Stimulated activated CD4-positive, alpha-beta T cell treated with anti-CD3 and anti-CD28 coated beads, TNF-alpha, amount 100 ng/mL, for 24 hours (primary cell): ENCODE measurements at regions not wholly inside any gene's neighbourhood (a gene's known extent, or its start where the extent isn't known, plus 50 kb on each side); places are given as distances from the start of the nearest gene placed in this dataset.

ENCODE experiments used
- DNase-seq, 3 experiments: peaks; one replicate each; pipeline ENCODE4 v3.0.0-alpha.2; 2020; ENCODE audit warnings: low read depth in 3 of 3

DNA sequence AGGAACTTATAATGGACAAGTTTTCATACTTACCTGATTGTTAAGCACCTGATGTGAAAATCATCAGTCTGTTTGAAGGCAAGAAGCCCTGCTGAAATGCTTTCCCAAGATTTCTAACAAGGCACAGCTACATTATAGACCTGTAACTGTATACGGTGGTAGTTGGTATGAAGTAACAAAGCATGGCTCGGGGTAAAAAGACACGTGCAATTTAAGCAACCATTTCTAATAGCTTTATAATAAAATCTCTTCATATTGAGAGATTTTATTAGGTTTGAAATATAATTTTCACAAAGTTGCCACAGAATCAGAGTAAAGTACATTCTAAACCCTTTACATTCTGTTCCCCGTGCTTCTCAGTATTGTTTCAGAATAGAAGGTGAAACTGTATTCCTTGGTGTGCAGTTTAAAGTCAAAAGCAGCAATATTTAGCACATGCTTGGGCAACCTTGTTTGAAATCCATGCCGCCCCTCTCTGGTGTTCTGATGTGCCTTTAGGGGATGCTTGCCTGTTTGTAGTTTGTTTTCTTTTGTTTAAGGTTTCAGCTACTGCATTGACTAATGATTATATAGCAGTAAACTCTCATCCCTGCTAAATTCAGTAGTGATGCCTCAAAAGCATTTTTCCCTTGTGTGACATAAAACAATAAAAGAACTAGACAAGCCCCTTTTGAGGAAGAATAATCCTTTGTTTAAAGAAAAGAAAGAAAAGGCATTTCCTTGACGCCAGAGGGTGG, 125.2 kb upstream of the OBI1 start:
- DNase-seq = no peak

DNA sequence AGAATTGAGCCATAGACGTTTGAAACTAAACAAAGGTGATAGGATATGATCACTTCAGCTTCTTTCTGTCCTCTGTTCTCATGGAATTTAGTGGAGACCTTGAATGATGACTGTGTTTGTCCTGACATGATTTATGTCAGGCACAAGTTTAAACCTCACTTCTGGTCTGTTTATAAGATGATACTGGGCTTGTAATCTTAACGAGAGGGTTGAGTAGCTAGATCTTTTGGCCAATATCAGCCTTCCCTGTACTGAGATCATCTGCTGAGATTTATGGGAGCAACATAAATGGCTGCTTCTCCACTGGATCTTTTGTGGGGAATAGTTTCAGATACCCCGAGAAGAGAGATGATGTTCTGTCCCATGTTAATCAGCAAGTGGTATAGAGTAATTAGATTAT, 121.8 kb upstream of the OBI1 start:
- DNase-seq = no peak

DNA sequence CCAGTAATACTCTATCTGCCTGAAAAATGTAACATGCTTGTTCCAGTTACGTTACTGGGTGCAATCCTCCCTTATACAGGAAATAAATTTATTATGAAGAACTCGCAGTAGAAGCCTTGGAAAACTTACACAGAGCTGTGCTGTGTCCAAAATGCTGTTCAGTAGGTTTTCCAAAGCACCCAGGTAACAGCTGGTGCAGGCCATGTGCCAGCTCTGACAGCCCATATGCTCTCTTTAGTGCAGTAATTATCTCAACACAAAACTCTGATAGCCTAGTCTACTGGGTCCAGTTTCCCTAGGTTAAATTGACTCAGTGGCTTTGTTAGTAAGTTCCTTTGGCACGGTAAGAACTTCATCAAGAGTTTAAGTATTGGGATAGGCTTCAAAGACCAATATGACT, 120.7 kb upstream of the OBI1 start:
- no peak for DNase-seq

DNA sequence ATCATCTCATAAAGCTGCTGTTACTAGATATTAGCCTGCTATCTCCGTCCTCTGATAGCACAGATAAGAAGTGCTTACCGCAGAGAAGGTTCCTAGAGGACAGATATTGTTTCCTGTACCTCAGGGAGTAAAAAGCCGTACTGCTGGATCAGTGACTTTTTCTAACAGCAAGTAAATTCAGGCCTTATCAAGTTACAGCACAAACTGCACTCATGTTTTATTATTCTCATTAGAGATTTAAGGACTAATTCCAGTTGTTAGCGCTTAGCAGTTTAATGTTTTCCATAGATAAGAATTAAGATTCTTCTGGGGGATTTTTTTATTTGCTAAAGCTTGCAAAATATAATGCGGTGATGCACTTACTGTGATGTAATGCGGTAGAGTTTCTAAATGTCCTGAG, 119.0 kb upstream of the OBI1 start:
- no peak for DNase-seq

DNA sequence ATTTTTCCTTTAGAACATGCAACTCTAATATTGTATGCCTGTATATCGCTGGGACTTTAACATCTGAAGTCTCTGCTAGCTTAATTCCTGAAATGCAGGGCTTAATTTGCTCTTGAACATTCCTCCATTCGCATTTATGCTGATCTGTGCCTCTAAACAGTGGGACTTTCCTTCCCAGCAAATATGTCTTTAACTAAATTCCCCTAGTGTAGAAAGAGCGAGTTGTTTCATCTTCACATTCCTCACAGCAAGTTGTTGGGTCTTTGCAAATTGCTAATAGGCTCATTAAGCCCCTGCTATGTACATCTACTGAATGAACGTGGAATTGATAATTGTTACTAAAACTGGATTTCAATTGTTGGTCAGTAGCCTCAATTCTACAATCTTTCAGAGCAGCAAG, 118.4 kb upstream of the OBI1 start:
- DNase-seq = no peak

DNA sequence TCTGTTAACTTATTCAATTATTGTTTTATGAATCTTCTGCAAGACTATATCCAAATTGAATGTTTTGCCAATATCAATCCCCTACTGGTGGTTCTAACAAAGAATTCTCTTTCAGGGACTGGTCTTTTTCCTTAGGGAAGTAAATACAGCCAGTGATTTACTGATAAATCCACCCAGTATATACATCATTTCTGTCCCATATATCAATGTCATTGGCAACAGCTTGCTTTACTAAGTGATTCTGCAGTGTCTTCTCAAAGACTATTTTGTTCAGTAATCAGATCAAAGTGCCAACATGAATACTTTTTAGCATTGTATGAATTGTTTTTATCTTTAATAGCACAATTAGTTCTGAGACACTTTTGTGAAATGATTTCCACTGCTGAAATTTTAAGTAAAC, 114.0 kb upstream of the OBI1 start:
- DNase-seq = no peak

DNA sequence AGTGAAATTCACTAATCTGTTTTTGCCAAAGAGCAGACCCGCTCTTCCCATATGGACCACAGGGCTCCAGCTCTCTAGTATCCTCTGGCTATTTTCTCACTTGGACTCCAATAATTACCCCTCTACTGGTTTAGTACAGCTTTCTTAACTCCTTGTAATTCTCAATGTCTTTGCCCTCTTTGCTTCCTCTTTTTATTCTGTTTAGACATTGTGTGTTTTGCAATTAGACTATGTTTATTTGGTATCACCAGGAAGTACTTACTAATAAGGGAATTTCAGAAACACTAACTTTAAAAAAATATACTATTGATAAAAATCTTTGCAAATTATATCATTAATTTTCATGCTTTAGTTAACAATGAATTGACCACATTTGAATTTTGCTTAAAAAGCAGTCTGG, 111.6 kb upstream of the OBI1 start:
- DNase-seq = no peak

DNA sequence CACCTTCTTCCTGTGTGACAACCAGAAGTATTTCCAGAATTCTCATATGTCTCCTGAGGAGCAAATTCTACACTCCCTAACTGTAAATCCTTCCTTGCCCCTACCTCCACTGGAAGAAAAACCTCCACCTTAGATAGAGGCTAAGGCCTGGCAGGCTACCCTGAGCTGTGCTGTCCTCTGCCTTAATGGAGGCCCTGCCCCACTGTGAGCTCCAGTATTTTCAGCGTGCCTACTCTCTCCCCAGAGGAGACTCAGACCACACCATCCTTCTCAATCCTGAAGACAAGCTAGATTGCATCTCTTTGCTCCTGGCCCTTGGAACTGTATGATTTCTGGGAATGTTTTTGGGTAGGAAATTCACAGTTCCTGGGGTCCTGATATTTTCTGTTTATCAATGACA, 110.0 kb upstream of the OBI1 start:
- no peak for DNase-seq

DNA sequence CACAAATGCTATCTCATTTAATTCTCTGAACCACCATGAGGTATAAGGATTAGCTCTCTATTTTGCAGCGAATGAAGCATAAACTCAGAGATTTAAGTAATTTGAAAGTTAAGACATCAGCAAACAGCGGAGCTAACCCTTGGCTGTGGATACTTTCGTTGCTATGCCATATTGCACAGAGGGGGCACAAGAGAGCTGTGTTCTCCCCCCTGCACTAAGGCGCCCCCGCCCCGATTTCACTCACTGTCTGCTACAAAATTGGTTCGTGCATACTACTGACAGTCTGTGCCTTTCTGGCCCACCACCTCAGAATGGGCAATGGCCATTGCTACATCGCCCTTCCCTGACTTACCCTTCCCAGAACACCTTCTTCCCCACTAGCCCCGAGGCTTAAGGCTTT, 105.7 kb upstream of the OBI1 start:
- DNase-seq = no peak

DNA sequence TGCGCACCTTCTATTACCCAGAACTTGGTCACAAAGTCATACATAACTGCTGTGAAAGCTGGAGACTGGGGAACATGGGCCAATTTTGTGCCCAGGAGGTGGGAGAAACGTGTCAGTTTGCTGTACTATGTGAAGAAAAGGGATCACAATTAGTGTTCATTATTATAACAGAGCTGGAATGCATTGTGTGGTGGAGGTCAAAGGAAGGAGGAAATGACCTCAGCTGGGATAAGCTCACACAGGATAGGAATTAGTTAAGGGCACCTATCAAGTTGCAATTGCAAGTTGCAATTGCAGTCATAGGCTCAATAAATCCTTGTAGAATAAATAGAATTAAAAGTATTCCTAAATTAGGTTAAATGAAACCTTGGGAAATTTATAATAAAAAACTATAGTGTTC, 103.9 kb upstream of the OBI1 start:
- no peak for DNase-seq

DNA sequence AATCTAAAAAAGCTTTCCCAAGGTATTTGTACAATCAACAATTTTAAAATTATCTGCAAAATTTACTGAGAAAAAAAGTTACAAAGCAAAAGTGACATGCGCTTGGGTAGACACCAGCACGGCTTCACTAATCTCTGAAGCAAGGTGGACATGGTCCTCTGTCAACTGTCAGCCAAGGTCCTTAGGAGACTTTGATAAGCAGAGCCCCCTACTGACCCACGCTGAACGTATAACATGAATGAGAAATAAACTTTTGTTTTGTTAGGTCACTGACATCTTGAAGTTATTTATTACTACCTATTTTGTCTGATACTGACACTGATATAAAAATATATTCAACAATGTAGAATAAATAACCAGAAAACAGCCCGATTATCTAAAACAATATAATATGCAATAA, 100.7 kb upstream of the OBI1 start:
- no peak for DNase-seq

DNA sequence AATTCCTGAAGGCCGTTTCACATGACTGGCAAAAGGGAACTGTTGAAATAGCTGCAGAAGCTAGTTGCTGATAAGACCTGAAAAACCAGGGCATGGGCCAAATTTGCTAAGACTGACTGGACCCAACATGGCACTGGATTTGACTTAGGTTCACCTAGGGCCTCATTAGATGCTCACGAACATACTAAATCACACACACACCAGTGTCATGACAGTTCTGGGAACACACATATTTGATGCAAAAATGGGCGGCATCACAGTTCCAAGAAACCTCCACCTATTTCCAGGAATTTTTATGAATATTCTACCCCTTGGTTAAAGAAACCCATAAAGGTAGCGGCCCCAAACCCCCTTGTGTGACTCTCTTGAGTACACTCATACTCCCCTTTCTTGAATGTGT, 99.6 kb upstream of the OBI1 start:
- DNase-seq = no peak

DNA sequence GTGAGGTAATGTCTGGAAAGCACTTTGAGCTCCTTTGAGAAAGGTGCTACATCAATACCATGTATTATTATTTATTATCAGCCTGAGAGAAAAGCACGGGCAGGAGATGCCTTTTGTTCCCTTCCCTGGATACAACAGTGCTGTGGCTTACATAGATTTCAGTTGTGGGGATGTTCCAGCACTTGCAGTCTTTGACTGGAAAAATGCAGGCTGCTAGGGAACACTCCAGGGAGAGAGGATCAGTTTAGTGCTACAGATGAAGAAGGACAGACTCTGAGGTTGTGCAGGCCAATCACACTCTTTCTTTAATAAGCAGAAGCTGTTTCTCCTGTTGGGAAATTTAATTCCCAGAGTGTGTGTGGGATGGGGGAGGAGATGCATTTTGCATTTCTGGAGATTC, 94.5 kb upstream of the OBI1 start:
- DNase-seq = no peak

DNA sequence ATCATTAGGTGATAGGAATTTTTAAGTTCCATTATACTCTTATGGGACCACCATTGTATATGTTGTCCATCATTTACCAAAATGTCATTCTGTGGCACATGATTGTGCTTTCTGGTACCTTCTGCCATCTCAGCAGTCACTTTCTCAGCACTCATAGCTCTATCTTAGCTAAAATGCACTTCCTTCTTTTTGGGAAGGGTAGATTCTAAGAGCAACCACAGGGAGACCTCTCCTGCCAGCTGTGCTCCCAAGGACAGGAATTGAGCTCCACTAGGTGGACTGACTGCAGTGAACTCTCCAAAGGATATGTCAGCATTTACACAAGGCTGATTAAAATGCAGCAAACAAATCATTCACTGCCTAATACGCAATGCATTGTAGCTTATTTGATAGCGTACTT, 91.8 kb upstream of the OBI1 start:
- no peak for DNase-seq

DNA sequence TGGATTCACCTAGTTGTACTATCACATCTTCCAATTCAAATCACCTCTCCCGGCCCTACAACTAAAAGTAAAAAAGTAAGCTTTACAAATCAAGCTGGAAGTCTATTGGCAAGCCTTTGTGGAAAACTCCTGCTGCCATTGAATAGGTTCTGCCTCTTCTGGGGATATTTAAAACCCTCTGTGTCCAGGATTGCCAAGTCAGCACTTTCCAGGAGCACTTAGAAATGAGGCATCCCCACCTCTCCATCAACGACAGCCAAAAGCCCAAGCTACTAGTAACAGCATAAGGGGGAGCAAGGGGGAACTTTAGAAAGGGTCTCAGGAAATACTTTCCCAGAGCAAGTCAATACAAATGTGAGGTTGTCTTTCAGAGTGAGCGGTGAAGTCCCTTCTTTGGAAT, 85.0 kb upstream of the OBI1 start:
- DNase-seq = no peak

DNA sequence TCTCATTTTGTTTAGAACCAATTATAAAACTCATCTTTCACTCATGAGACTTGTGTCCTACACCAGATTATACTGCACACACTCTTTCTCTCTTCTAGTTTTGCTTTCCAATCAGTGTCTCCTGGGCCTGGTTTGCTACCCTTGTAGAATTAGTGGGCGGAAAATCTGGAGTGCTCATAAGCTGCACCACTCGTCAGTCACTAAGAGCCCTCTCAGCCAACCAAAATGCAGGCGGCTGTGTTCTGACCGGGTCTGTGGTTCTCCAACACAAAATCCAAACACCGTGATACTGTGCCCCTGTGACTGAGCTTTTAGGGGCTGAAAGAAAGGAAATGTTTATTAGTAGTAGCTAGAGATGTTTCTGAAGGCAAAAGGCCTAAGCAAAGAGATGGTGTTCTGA, 83.7 kb upstream of the OBI1 start:
- DNase-seq = no peak

DNA sequence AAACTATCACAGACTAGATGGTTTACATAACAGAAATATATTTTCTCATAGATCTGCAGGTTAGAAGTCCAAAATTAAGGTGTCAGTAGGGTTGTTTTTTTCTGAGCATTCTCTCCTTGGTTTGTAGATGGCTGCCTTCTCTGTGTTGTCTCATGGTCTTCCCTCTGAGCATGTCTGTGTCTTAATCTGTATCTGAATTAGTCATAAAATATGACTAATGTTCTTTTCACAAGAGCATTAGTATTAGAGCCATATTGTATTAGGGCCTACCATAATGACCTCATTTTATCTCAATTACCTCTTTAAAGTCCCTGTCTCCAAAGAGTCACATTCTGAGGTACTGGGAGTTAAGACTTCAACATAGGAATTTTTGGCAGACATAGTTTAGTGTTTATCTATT, 77.2 kb upstream of the OBI1 start:
- DNase-seq = no peak

DNA sequence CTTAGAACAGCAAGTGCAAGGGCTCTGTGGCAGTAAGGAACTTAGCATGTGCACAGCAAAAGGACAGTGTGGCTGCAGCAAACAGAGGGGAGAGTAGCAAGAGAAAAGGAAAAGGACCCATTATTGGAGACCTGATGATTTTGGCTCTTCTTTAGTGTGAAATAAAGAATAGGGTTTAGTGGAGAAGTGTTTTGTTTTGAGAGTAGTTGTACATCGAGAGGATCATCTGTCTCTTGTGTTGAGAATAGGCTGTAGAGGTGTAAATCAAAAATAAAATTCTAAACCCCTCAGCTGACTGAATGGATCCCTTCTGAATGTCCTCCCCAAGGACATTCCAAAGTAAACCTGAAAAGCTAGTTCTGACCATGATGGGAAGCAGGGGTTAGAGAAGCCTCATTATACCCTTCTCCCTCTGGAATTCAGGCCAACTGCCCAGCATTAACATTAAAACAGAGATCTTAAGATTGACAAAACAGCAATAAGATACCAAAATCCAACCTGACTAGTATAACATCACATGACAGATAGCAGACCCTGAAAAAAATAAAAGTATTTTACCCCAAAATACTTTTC, 73.6 kb upstream of the OBI1 start:
- DNase-seq = no peak

DNA sequence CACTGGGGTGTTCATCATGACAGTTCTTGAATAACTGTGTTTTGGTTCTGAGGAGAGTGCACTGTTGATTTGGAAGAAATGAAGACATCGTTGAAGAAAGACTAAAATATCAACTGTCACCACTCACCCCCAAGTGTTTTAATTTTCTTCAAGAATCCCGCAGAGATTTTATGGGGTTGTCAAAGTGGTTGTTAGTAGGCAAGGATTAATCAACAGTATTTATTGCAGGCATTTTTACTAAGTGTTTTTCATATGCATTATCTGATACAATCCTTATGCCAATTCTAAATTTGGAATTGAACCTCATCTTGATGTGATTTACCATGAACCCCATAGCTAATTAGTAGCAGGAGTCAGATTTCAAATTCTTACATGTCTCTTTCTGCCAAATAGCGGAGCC, 63.7 kb upstream of the OBI1 start:
- no peak for DNase-seq

DNA sequence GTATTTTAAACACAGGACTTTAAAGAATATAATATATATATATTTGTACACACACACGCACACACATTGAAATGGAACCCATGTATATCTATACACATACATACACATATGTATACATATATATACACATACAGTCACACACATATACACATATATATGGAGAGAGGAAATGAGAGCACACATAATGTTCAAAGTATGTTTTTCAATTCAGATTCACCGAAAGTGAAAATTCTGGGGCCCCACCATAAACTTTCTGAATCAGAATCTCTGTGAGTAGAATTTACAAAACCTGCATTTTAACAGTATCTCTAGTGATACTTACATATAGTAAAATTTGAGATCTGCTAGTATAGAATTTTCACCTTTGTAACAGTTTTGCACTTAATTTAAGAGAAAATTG, 60.4 kb upstream of the OBI1 start:
- DNase-seq = no peak

DNA sequence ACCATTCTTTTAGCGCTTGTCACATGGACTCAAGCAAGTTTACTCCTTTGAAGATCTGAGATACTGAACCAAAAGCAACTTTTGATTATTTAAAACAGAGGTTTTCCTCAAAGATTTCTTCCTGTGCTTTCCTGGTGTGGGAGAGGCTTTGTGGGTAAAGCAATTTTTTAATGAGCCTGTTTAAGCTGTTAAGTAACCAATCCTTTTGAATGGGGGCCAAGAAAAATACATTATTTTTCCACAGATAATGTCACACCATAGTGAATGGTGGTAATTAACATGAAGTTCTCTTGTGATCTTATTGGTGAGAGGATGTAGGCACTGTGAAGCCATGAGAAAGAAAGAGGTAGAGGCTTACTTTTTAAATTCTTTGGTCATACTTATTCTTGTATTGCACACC, 55.8 kb upstream of the OBI1 start:
- DNase-seq = no peak

DNA sequence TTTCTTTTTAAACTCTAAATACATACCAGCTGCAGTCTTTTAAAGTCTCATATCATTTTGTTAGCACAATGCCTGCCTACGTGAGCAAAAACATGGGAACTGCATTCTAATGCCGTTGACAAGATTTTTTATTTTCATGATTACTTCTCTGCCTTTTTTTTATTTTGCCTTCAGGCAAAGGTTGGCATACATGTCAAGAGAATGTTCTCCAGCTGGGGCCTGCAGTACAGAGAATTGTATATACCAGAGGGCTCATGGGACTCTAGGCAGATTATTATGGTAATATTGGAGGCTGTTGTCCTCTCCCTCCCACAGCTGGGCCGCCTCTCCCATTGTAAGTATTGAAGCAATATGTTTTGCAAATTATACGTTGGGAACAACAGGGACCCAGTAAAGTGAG, 53.9 kb upstream of the OBI1 start:
- no peak for DNase-seq

DNA sequence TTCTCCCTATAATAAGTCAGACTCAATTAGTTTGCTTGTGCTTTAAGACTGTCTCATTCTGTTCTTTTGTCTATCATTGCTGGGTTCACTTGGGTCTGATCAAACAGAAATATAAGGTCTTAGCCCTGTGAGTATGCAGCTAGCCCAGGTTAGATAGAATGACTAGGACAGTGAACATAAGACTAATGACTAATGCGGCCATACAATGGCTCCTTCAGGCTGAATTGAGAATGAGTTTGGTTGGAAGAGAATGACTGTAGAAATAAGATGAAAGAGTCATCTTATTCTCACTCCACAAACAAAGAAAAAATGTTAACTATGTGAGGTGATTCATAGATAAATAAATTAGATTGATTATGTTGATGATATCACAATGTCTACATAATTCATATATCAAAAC, 50.1 kb upstream of the OBI1 start:
- DNase-seq = no peak
